ENCODE measurements at regions not wholly inside any gene's neighbourhood (a gene's known extent, or its start where the extent isn't known, plus 50 kb on each side); places are given as distances from the start of the nearest gene placed in this dataset.

DNA sequence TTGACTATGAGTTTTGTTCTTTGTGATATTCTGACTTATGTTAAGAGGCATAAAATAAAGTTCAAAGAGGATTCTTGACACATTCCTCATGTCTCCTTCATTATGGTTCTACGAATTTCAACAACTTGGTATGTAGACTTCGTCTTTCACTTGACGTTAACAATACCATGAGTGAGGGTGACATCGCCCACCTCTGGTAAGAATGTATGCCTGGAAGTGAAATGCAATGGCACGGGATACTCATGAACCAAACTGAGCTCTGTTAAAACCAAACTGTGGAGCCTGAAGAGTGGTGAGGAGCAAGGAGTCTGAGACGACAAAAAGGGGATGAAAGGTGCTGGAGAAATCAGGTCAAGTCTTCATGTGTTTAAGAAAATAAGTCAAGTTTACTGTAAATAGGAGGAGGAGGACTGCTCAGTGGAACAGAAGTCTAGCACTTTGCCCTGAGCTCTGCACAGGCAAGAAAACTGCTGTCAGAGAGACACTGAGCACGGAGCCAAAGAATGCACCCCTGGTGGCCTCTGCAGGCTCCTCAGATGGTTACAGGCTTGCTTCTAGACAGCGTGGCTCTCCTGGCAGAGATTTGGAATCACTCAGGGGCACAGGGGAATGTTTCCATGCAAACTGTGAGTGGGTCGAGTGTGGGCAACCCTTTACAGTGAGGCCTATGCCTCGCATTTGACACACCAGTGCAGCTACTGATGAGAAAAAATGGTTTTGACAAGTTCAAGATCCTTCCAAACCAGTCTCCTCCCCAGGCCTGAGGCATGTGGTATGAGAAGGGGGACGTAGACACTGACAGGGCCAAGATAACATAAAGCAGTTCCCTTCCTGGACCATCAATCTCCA is 470.1 kb downstream of the IRX1 start:
- DNase-seq: no peak

DNA sequence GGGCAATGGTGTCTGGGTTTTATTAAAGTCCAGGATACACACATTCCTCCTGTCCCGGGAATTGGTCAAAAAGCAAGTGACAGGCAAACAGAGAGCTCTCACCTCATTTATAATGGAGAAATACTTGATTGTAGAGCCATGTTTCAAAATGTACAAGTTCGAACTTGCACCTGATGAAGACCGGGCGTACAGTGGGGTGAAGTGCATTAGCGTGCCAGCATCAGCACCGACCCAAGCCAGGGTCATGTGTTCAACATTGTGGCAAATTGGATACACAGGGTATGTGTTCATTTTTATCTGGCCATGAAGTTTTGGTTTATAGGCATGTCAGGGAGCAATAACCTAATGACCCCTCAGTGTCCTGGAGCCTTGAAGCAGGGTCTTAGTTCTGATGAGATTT is 472.5 kb downstream of the IRX1 start:
- no peak for DNase-seq

DNA sequence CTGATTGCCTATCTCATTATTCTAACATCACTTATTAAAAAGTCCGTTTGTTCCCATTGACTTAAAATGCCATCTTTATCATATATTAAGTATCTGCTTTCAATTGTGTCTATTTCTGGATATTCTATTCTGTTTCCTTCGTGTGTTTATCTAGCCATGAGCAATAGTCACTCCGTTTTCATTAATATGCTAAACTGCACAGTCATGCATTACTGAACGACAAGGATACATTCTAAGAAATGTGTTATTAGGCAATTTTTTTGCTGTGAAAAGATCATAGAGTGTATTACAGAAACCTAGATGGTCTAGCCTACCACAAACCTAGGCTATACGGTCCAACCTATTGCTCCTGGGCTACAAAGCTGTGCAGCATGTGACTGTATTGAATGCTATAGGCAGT is 482.9 kb downstream of the IRX1 start:
- no peak for DNase-seq

DNA sequence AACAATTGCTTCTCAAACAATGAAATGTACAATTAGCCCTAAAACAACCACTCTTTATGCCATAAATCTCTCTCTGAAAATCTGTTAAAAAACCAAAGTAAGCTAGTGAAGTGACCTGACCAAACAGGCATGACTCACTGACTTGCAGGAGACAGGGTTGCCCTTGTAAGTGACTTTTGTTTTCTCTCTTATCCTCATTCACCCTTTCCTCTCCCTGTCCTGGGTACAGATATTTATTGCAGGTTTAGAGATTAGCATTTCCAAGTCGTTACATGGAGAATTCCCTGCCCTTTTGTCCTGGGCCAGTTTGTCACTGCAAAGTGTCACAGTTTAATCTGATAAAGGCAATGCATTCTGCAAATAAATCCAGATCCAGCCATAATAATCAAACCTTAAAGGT is 484.2 kb downstream of the IRX1 start:
- DNase-seq: no peak

DNA sequence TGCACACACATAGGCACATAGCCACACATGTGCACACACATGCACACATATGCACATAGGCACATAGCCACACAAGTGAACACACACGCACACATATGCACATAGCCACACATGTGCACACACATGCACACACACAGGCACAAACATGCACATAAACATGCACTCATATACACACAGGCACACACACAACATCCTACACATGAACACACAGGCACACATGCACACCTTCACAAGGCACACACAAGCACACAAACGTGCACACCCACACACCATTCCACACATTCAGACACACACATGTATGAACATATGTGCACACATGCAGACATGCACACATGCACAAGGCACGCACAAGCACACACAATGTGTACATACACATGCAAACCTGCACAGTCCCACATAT is 484.7 kb downstream of the IRX1 start:
- no peak for DNase-seq

DNA sequence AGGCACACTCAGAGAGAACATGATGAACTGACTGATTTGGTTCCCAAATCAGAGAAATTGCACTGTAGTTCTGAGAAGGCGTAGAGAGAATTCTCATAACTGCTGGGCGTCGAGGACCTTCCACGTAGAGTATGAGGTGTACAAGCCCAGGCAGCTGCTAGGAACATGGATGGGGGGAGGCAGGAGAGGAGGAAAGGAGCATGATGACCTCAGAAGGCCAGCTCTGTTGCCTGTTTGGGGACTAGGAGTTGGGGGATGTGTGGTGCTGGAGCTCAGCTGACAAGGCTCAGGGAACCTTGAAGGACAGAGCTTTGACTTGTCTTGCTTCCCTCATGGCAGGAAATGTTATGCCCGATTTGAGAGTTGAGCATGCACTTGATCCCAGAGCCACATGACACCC is 485.4 kb downstream of the IRX1 start:
- no peak for DNase-seq

DNA sequence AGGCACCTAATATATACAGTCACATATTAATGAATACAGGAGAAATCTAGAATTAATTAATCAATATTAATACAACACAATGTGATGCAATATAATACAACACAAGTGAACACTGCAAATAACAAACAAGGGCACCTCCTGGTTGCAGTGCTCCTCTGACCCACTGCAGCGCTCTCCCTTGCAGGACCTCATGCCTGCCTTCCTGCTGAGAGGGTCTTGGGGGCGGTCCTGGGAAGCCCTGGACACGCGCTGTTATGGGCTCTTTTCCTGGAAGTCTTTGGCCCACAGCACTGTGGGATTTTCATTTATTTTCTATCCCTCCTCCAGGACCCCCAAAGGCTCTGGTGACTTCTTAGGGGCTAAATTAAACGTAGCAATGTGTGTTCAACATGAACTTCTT is 485.8 kb downstream of the IRX1 start:
- DNase-seq: no peak

DNA sequence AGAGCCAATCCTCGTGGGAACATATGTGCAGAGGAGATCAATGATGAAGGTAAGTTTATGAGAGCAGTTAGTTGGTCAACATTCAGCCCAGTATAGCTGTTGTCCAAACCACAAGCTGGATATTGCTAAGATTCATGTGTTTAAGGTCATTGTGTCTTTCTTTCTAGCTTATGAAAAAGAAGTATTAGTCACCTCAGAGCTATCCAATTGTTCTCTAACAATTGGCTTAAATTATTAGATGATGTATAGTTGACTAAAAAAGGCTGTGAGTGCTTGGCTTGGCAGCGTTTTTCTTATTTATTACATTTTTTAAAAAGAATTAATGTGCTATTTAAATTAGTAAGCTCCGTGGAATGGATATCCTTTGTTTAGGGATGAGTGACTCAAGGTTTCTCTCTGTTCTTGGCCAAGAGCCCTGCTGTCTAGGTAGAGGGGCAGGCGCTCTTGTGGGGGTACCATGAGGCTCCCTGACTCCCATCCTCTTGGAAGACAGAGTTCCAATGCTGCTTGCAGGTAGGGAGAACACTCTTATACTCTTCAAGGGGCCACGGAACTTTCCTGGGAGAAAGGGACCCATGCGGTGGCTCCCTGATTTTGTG is 487.4 kb downstream of the IRX1 start:
- DNase-seq: no peak

DNA sequence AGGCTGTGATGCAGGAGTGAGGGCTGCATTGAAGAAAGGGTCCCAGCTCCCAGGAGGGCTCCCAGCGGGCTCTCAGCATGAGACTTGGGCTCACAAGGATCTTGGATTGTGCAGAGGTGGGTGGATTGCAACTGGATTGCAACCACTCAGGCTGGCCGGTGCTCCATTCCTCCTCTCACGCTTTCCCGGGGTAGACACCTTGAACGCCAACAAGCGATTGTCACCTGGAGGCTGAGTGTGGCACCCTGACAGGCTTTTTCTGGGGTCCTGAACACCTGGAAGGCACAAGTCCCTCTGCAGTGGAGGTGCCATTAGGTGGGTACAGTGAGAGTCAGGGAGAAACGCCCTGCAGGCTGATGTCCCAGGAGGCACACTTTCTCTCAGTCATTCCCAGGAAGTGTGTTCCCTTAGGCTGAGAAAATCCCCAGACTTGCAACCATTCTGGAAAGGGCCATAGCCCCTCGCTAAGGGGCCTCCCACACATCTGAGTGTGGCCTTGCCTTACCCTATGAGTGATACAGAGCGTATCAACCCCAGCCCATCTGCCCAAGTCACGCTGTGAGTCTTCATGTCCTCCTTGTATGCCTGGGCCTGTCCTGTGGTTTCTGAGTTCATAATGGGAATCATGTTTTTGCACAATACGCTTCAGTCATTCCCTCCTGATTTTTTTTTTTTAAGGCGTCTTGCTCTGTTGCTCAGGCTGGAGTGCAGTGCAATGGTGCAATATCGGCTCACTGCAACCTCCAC is 488.1 kb downstream of the IRX1 start:
- no peak for DNase-seq

DNA sequence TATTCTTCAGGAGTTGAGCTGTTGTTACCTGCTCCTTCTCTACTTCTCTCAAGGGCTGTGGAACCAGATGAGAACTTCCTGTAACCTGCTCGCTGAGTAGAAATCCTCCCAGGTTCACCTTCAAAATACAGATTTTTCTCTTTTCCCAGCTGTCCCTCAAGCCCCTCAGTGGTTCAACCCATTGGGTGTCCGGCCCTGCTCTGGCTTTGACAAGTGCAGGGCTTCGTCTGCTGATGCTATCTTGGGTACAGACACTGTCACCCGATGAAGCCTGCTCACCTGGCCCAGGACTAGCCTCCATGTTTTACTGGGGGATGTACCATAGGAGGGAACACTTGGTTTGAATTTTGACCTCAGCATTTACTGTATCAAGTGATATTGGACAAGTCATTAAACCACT is 490.4 kb downstream of the IRX1 start:
- no peak for DNase-seq

DNA sequence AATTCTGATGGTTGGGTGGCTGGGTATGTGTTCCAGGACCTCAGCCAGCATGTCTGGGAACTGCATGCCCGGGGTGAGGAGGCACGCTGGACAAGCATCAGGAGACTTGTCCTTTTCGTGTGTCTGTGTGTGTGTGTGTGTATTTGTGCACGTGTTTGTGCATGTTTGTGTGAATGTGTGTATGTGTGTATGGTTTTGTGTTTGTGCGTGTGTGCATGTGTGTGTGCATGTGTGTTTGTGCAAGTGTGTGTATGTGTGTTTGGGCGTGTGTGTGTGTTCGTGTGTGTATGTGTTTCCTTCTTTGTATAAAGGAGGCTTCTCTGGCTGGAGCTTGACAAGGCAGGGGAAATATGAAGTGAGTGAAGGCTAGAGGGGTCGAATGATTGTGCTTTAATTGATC is 491.5 kb downstream of the IRX1 start:
- no peak for DNase-seq

DNA sequence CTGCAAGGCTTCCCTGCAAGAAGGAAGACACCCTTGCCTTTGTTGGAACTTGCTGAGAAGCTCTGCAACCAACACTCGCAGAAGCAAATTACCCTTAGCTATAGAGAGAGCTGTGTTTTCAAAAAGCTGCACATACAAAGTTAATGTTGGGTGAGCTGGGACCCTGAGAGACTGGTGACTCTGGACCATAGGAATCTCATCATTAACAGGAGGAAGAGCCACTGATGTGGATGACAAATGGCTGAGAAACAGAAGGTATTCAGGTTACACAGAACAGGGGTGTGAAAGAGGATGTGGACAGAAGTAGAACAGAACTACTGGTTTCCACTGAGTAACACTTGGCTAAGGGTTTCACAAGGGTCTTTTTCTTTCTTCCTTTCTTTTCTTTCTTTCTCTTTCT is 493.5 kb downstream of the IRX1 start:
- no peak for DNase-seq

DNA sequence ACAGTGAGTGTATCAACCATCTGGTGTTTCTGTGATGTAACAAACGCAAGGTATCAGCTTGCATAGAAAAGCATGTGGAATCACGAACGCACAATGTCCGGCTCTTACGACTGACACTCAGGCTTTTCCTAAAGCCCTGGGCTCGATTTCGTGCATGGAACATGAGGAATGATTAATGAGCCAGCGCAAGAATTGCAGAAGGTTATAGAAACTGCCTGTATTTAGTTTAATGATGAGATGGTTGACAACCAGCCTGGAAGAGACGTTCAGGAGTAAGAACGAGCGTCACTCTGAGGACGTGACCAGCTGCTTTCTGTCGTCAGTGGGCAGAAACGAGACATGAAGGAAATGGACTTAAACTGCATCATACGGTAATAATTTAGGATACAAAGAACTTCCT is 497.6 kb downstream of the IRX1 start:
- no peak for DNase-seq

DNA sequence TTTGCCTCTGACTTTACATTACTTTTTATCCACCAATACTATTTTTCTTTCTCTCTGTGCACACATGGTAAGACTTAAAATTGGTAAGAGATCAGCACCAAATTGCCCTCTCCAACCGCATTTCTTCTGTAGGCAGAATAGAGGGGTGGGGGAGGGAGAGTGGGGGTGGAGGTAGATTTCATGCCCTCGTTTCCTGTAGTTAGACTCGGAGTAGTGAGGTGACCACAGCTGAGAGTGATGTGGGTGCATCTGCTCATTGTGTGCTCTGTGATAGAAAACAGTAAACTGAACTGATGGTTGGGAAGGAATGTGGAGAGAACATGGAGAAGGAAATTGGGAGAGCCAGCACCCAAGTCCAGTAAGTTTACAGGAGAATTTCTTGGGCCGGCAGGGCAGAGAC is 498.3 kb downstream of the IRX1 start:
- DNase-seq: no peak

DNA sequence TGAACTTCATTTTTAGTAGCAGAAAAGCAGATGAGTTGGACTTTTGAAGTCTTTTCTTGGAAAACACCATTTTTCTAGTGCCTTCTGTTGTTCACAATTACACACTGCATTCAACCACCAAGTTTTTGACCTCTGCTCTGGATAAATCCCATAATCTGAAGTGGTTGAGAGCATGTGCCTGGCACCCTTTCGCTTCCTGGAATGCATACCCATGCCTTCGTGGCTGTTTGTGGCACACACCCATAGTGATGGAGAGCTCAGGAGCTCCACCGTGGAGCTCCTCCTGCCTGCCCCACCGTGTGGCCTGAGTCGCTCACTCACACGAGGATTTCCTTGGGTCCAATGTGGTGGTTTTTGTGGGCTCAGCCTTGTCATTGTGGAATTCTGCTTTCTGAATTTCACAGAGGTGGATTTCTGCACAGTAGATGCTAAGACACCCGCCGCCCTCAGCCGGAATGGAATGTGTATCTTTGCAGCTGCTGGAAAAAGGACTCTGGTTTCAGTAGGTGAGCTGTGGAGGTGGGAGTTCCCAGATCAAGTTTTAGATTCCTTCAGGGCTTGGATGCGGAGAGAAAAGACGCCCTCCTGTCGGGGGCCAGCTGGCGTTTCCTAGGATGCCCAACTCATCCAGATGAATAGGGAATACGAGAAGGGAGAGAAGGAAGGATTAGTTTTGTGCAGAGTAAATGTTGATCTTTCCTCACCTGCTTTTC is 500.4 kb downstream of the IRX1 start:
- no peak for DNase-seq

DNA sequence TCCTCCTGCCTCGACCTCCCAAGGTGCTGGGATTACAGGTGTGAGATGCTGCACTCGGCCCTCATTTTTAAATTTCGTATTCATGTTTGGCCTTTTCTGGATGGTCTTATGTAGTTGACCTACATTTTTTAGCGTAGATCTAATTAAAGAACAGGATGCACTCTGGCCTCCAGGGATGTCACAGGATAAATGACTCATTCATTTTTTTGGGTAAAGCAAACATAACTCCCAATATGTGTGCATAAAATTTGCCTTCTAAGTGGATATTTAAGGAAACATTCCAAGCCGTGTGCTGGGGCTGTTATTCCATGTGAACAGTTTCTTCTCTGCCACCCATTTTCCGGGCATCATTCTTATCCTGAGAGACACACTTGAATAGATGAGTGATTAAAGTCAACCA is 501.6 kb downstream of the IRX1 start:
- no peak for DNase-seq

DNA sequence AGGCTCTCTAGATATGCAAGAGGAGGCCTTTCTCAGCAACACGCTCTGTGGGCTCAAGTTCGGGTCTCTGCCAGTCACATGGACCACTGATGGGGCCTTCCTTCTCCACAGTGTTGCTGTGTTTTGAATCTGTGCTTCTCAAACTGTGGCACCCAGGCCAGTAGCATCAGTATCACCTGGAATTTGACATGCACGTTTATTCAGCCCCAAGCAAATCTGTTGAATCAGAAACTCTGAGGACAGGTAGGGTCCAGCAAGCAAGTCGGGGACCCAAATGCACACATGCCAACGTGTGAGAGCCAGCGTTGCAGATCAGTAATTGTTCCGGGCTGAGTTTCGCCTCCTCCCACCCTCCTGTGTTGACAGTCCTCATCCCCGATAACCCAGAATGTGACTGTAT is 502.6 kb downstream of the IRX1 start:
- no peak for DNase-seq

DNA sequence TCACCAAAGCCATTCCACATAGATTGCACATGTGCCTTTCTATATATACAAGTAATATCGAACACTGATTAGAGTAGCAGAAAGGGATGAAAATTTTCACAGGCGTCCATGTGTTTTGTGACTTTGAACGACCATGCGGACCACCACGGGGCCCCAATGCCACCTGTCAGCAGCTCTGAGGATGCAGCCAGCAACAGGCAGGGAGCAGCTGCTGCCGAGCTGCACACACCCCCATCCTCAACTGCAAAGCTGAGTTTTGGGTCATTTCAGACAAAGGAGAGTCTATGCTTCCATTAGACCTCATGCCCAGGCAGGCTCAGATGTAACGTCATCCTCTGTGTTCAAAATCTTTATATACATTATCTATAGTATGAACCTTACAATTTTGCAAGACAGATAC is 503.8 kb downstream of the IRX1 start:
- no peak for DNase-seq

DNA sequence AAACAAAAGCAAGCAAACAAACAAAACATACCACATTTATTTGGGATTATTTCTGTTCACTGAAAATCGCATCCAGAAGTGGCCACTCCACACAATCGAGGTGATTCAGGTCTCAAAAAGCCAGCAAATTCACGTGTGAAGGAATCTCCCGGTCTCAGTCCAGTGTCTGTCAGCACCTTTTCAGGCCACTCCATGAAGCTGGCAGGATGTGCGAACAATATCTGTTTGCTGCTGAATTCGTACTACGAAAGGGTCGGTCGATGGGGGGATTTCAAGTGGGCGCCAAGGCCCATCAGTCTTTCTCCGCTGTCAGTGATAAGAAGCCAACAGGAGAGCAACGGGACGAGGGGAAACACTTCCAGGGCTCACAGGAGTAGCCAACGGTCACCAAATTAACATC is 505.1 kb downstream of the IRX1 start:
- no peak for DNase-seq

DNA sequence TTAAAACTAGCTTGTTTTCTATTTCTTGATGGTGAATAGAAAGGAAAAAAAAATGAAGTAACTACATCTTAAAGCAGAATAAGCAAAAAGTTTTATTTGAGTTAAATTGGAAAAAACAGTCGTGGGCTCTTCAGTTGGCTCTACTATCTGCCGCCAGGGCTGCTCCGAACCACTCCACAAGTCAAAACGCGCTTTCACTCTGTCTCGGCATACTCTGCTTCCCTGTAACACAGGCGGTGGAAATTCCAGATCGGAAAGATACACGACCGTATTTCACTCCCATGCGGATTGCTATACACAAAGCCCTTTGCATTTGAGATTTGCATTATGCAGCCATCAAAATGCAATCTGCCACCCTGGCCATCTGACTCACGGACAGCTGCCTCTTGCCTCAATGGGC is 505.6 kb downstream of the IRX1 start:
- no peak for DNase-seq

DNA sequence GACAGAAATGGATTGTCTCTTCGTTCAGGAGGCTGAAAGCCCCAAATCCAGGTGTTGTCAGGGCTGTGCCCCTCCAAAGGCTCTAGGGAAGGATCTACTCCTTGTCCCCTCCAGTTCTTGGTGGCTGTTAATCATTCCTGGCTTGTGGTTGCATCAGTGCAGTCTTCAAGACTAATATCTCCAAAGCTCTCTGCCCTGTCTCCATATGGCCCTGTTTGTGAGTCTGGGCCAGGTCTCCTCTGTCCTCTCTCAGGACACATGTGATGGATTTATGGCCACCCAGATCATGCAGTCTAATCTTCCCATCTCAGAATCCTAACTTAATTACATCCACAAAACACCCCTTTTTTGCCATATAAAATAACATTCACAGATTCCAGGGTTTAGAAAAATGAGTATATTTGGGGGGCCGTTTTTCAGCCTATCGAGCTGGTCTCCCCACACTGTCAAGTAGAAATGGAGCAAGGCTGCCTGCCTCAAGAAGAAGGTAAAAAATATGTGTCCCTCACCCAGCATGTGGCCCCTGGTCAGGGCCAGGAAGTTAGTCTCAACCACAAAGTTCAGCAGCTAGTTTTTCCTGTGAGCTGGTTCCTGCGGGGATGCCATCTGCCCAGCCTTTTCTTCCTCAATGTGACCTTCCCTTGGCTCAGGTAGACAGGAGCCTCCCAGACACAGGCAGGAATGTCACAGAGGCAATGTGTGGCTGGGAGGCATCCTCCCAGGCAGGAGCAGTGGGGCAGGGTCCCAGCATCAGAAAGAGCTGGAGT is 509.4 kb downstream of the IRX1 start:
- no peak for DNase-seq
